ENCODE measurements at regions not wholly inside any gene's neighbourhood (a gene's known extent, or its start where the extent isn't known, plus 50 kb on each side); places are given as distances from the start of the nearest gene placed in this dataset.

GRCh38 chr11:92152245-92152644, 72.4 kb upstream of the FAT3 start:
- Histone ChIP-seq H3K4me1 (ENCODE audit: insufficient read depth, low read length, poor library complexity, severe bottlenecking) (no peaks in the 10 kb centered on the region), H3K36me3 (ENCODE audit: insufficient read depth, low read length, poor library complexity, severe bottlenecking) (no peaks in the 10 kb centered on the region), H3K9me3 (ENCODE audit: low read depth, low read length, poor library complexity, severe bottlenecking) (no peaks in the 10 kb centered on the region), H3K27ac (ENCODE audit: low read depth, low read length, poor library complexity, severe bottlenecking) (no peak overlapping the region), H3K27me3 (replicated peaks; ENCODE audit: insufficient read depth, low read depth, low read length, poor library complexity) (no peaks in the 10 kb centered on the region), H3K4me3 (ENCODE audit: low read depth, low read length, poor library complexity, severe bottlenecking) (no peak overlapping the region)
- no TSS peak for BruUV-seq (replicated peaks)
- TF ChIP-seq EZH2 (IDR thresholded peaks at IDR 0.05; ENCODE audit: borderline replicate concordance, low read depth, low read length, poor library complexity, severe bottlenecking) (no peak), CTCF (conservative IDR thresholded peaks at IDR 0.05; ENCODE audit: low read depth, low read length) (peak; percentile 54)
- ChIA-PET CTCF (no interaction called here), POLR2A (ENCODE audit: low non-redundant PET) (no interaction called here)
- intact Hi-C loops (cut with micrococcal nuclease; ENCODE audit: unreplicated experiment) = loop anchor here (5.0 kb wide), 1 partner anchor 735 kb away; no protein-coding TSS in a partner anchor
- DNase-seq (ENCODE audit: low spot score) = peak; percentile 39

DNA sequence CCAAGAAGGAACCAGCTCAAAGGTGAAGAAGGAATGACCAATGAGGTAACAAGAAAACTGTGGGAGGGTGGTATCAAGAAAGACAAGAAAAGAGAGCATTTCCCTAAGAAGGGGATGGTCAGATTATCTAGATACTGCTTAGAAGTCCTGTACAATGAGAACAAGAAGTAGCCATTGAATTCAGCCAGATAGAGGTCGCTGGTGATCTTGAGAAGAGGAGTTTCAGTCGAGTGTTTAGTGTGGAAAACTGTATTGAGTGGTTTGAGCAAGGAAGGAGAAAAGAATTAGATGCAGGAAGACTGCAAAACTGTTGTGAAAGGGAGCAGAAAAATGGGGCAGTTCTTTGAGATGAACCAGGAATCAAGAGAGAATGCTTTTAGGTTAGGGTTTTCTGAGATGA, 74.6 kb upstream of the FAT3 start:
- Histone ChIP-seq H3K27ac (ENCODE audit: low read depth, low read length, poor library complexity, severe bottlenecking) (no peak overlapping the region), H3K9me3 (ENCODE audit: low read depth, low read length, poor library complexity, severe bottlenecking) (no peaks in the 10 kb centered on the region), H3K4me3 (ENCODE audit: low read depth, low read length, poor library complexity, severe bottlenecking) (no peak overlapping the region), H3K27me3 (replicated peaks; ENCODE audit: insufficient read depth, low read depth, low read length, poor library complexity) (no peaks in the 10 kb centered on the region), H3K4me1 (ENCODE audit: insufficient read depth, low read length, poor library complexity, severe bottlenecking) (no peaks in the 10 kb centered on the region), H3K36me3 (ENCODE audit: insufficient read depth, low read length, poor library complexity, severe bottlenecking) (no peaks in the 10 kb centered on the region)
- intact Hi-C loops (cut with micrococcal nuclease; ENCODE audit: unreplicated experiment) = loop anchor here (5.0 kb wide), 1 partner anchor 737 kb away; no protein-coding TSS in a partner anchor
- CTCF ChIA-PET = no interaction called here
- no peak for DNase-seq (ENCODE audit: low spot score)
- POLR2A ChIA-PET (ENCODE audit: low non-redundant PET) = no interaction called here
- TF ChIP-seq EZH2 (IDR thresholded peaks at IDR 0.05; ENCODE audit: borderline replicate concordance, low read depth, low read length, poor library complexity, severe bottlenecking) (no peak), CTCF (conservative IDR thresholded peaks at IDR 0.05; ENCODE audit: low read depth, low read length) (no peak)
- no TSS peak for BruUV-seq (replicated peaks)

DNA sequence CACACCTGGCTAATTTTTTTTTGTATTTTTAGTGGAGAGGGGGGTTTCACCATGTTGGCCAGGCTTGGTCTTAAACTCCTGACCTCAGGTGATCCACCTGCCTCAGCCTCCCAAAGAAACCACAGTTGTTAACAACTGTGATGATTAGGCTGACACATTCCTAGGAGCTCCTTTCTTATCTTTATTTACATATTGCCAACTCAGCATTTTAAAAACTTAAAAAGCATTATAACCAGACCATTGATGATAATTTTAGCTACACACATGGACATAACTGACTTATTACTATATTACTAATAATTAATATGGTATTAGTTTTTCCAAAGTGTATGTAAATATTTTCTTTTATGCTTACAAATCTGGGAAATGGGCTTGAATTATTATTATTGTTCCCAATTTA, 82.9 kb upstream of the FAT3 start:
- no peaks in the 10 kb centered on the region for H3K9me3 ChIP-seq (ENCODE audit: low read depth, low read length, poor library complexity, severe bottlenecking)
- BruUV-seq (replicated peaks) = no TSS peak
- intact Hi-C loops (cut with micrococcal nuclease; ENCODE audit: unreplicated experiment) = no loop called here
- no peaks in the 10 kb centered on the region for H3K36me3 ChIP-seq (ENCODE audit: insufficient read depth, low read length, poor library complexity, severe bottlenecking)
- ChIA-PET POLR2A (ENCODE audit: low non-redundant PET) (no interaction called here), CTCF (no interaction called here)
- no peaks in the 10 kb centered on the region for H3K27me3 ChIP-seq (replicated peaks; ENCODE audit: insufficient read depth, low read depth, low read length, poor library complexity)
- H3K4me3 ChIP-seq (ENCODE audit: low read depth, low read length, poor library complexity, severe bottlenecking) = no peak overlapping the region
- no peaks in the 10 kb centered on the region for H3K4me1 ChIP-seq (ENCODE audit: insufficient read depth, low read length, poor library complexity, severe bottlenecking)
- no peak overlapping the region for H3K27ac ChIP-seq (ENCODE audit: low read depth, low read length, poor library complexity, severe bottlenecking)
- no peak for DNase-seq (ENCODE audit: low spot score)
- TF ChIP-seq CTCF (conservative IDR thresholded peaks at IDR 0.05; ENCODE audit: low read depth, low read length) = no peak
- no peak for TF ChIP-seq EZH2 (IDR thresholded peaks at IDR 0.05; ENCODE audit: borderline replicate concordance, low read depth, low read length, poor library complexity, severe bottlenecking)
